ENCODE measurements at regions not wholly inside any gene's neighbourhood (a gene's known extent, or its start where the extent isn't known, plus 50 kb on each side); places are given as distances from the start of the nearest gene placed in this dataset.

DNA sequence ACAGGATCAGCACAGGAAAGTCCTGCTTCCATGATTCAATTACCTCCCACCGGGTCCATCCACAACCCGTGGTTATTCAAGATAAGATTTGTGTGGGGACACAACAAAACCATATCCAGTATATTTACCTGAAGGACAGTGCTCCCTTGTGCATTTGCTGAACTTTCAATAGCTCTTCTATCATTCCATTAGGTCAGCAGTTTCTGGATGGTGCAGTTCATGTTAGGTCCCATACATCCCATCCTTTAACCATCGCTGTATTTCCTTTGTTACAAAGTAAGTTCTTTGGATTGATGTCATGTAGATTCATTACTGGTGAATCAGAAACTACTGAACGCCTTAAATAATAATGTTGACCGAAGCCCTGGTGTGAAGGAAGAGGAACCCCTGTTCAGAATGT lies 775.9 kb downstream of the TRIML1 start:
- TF ChIP-seq, protein P1, sequence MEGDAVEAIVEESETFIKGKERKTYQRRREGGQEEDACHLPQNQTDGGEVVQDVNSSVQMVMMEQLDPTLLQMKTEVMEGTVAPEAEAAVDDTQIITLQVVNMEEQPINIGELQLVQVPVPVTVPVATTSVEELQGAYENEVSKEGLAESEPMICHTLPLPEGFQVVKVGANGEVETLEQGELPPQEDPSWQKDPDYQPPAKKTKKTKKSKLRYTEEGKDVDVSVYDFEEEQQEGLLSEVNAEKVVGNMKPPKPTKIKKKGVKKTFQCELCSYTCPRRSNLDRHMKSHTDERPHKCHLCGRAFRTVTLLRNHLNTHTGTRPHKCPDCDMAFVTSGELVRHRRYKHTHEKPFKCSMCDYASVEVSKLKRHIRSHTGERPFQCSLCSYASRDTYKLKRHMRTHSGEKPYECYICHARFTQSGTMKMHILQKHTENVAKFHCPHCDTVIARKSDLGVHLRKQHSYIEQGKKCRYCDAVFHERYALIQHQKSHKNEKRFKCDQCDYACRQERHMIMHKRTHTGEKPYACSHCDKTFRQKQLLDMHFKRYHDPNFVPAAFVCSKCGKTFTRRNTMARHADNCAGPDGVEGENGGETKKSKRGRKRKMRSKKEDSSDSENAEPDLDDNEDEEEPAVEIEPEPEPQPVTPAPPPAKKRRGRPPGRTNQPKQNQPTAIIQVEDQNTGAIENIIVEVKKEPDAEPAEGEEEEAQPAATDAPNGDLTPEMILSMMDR (IDR thresholded peaks at IDR 0.05) = no peak
- TF ChIP-seq EP300 (IDR thresholded peaks at IDR 0.05) = no peak
- no peak for TF ChIP-seq POLR2A (IDR thresholded peaks at IDR 0.05)
- TF ChIP-seq POLR2AphosphoS5 (IDR thresholded peaks at IDR 0.05) = no peak
